HCT116 (cell line): ENCODE measurements at regions not wholly inside any gene's neighbourhood (a gene's known extent, or its start where the extent isn't known, plus 50 kb on each side); places are given as distances from the start of the nearest gene placed in this dataset.

Experiments used
- ATF3 ChIP-seq: IDR thresholded peaks from 2 replicates; pipeline ENCODE4 v1.6.1; 2012
- CBX3 ChIP-seq: IDR thresholded peaks from 2 replicates; pipeline ENCODE4 v1.6.1; 2012; ENCODE audit warnings: low read depth
- CTCF ChIP-seq, 3 experiments: fragments of 200-600 bp in 1 of 3; sonication (generic) in 1 of 3; IDR thresholded peaks in 2 of 3; conservative IDR thresholded peaks in 1 of 3; 2 replicates each; pipeline ENCODE4 v1.5.1; 2012 to 2017; ENCODE audit warnings: low read depth in 2 of 3, low read length in 2 of 3, antibody characterized with exemption in 1 of 3, borderline replicate concordance in 1 of 3, control low read depth in 1 of 3, mild to moderate bottlenecking in 1 of 3, mixed read lengths in 1 of 3, mixed run types in 1 of 3, moderate library complexity in 1 of 3; ENCODE audit not compliant: insufficient read depth in 1 of 3
- EZH2 ChIP-seq: fragments of 200-600 bp; sonication (generic); IDR thresholded peaks from 2 replicates; pipeline ENCODE4 v1.6.1; 2017; ENCODE audit warnings: antibody characterized with exemption, mixed run types
- FOSL1 ChIP-seq: IDR thresholded peaks from 2 replicates; pipeline ENCODE4 v1.6.1; 2012; ENCODE audit warnings: low read depth
- POLR2AphosphoS5 ChIP-seq: IDR thresholded peaks from 2 replicates; pipeline ENCODE4 v1.6.1; 2011; ENCODE audit warnings: mild to moderate bottlenecking, low read depth, low read length, moderate library complexity
- RAD21 ChIP-seq: IDR thresholded peaks from 2 replicates; pipeline ENCODE4 v1.6.1; 2012; ENCODE audit warnings: low read depth, mild to moderate bottlenecking
- REST ChIP-seq: IDR thresholded peaks from 2 replicates; pipeline ENCODE4 v1.6.1; 2012; ENCODE audit warnings: low read depth
- SIN3A ChIP-seq: IDR thresholded peaks from 2 replicates; pipeline ENCODE4 v1.6.1; 2012; ENCODE audit warnings: low read depth
- TCF7L2 ChIP-seq: IDR thresholded peaks from 2 replicates; pipeline ENCODE4 v1.7.0; 2011; ENCODE audit warnings: borderline replicate concordance, inconsistent platforms; ENCODE audit not compliant: insufficient read depth, insufficient read length; ENCODE audit errors: extremely low read depth
- ZFX ChIP-seq: fragments of 450-650 bp; IDR thresholded peaks from 2 replicates; pipeline ENCODE4 v1.6.1; 2017

GRCh38 chr10:31749981-31750840 lies 178.4 kb downstream of the ARHGAP12 start:
- no peak for TF ChIP-seq CTCF (IDR thresholded peaks at IDR 0.05 in 2 of 3, conservative IDR thresholded peaks at IDR 0.05 in 1 of 3; ENCODE audit: borderline replicate concordance in 1 of 3, insufficient read depth in 1 of 3, low read depth in 2 of 3, low read length in 2 of 3)
- TF ChIP-seq FOSL1, result no peak
- no peak for TF ChIP-seq TCF7L2
- TF ChIP-seq CBX3, result no peak
- no peak for TF ChIP-seq RAD21
- no peak for TF ChIP-seq POLR2AphosphoS5
- no peak for TF ChIP-seq EZH2
- TF ChIP-seq SIN3A, result no peak
- TF ChIP-seq REST, result no peak
- no peak for TF ChIP-seq ATF3
- no peak for TF ChIP-seq ZFX
